GM12892 (cell line): ENCODE measurements at regions not wholly inside any gene's neighbourhood (a gene's known extent, or its start where the extent isn't known, plus 50 kb on each side); places are given as distances from the start of the nearest gene placed in this dataset.

Experiments
- DNase-seq: peaks from one replicate; pipeline ENCODE4 v3.0.0; 2011; ENCODE audit not compliant: insufficient read length
- FAIRE-seq: peaks from 2 replicates; lab custom pipeline; 2011; peaks lifted over from hg19 to GRCh38; lab: Jason Lieb, UNC
- POLR2A ChIP-seq: IDR thresholded peaks from 2 replicates; pipeline ENCODE4 v1.6.1; 2011; ENCODE audit warnings: low read depth, low read length, control low read depth
- POLR2AphosphoS5 ChIP-seq: IDR thresholded peaks from 2 replicates; pipeline ENCODE4 v1.6.1; 2011; ENCODE audit warnings: low read depth, low read length, control low read depth
- TAF1 ChIP-seq: IDR thresholded peaks from 2 replicates; pipeline ENCODE4 v1.6.1; 2011; ENCODE audit warnings: low read depth, mild to moderate bottlenecking, control low read depth, low read length, borderline replicate concordance

GRCh38 chr2:58585233-58585632 is 344.1 kb upstream of the FANCL start:
- TF ChIP-seq POLR2A = no peak
- TF ChIP-seq TAF1 = no peak
- TF ChIP-seq POLR2AphosphoS5 = no peak
- FAIRE-seq (no peak), DNase-seq (no peak)

GRCh38 chr2:58584606-58585118 is 343.5 kb upstream of the FANCL start:
- TF ChIP-seq POLR2AphosphoS5 = no peak
- TF ChIP-seq POLR2A = no peak
- no peak for TF ChIP-seq TAF1
- no peak for DNase-seq
- no peak for FAIRE-seq

DNA sequence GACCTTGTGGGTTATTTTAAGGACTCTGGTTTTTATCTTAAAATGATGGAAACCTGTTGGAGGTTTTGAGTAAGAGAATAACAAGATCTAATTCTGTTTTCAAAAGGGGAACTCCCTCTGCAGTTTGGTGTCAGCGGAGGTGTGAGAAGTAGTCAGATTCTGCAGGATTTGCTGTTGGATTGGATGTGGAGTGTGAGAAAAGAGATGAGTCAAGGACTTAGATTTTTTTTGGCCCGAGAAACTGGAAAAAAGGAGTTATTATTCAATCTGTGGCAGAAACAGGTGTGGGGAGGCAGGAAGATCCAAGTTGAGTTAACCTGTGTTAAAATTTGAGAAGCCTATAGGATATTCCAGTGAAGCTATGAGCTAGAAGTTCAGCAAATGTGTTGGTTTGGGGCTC is 337.2 kb upstream of the FANCL start:
- FAIRE-seq (no peak), DNase-seq (no peak)
- TF ChIP-seq POLR2AphosphoS5 (no peak), TAF1 (no peak), POLR2A (no peak)

DNA sequence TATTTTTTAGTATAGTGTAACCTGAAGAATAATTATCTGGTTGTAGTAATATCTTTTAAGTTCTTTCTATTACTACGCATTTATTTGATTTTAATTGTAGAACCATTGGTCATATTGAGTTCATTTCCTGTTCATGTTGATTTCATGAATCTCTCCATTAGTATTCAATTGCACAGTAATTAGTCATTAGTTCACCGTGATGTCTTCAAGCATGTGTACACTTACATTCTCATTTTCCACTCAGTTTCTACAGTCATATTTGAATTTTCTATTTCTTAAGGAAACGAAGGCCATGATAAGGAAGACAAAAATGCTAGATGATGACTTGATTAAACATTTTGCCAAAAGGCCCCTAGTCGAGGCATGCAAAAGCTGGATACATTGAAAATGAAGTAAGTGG is 333.7 kb upstream of the FANCL start:
- TF ChIP-seq POLR2A = no peak
- no peak for TF ChIP-seq POLR2AphosphoS5
- TF ChIP-seq TAF1 = no peak
- no peak for DNase-seq
- no peak for FAIRE-seq

DNA sequence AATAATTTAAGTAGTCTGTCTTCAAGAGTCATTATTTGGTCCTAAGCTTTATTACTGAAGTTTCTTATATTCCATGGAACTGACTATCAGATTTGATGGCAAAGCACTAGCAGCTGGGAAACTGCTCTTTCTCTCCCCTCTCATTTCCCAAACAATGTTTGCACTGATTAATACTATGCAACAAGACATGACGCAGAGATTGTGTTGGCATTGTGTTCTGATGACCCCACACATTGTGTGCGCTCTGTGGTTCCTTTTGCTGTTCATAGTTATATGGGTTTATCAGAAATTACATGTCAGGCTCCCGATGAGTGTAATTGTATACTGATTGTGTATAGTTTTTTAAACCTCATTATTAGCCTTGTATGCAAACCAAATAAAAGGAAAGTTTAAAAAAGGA is 331.6 kb upstream of the FANCL start:
- TF ChIP-seq POLR2A (no peak), TAF1 (no peak), POLR2AphosphoS5 (no peak)
- DNase-seq (no peak), FAIRE-seq (no peak)

GRCh38 chr2:58571181-58571852 is 330.2 kb upstream of the FANCL start:
- TF ChIP-seq TAF1 = no peak
- TF ChIP-seq POLR2A = no peak
- no peak for TF ChIP-seq POLR2AphosphoS5
- peak; percentile 71 for FAIRE-seq
- DNase-seq = no peak

- DNase-seq (no peak), FAIRE-seq (no peak)
- TF ChIP-seq POLR2AphosphoS5 (no peak), TAF1 (no peak), POLR2A (no peak)
Observed at GRCh38 chr2:58569475-58570185, 328.5 kb upstream of the FANCL start.

DNA sequence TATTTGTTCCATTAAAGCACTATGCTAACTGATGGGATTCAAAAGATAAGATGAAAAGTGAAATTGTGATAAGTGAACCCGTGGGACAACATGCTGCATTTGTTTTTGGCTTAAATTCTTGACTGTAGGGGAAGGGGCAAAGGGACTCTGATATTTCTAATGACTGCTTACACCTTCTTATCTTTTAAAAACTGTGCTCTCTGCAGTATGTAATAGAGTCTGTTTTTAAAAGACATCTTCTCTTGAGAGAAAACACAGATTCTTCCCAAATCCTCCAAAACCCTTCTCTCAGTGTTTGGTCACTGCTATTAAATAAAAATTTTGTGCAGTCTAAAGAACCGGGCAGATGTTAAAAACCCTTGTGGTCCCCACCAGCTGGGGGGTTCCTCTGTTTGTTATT is 327.8 kb upstream of the FANCL start:
- FAIRE-seq (no peak), DNase-seq (no peak)
- TF ChIP-seq POLR2AphosphoS5 = no peak
- no peak for TF ChIP-seq TAF1
- no peak for TF ChIP-seq POLR2A

- FAIRE-seq = no peak
- TF ChIP-seq TAF1 (no peak), POLR2A (no peak), POLR2AphosphoS5 (no peak)
- no peak for DNase-seq
Observed at GRCh38 chr2:58562276-58562675, 321.2 kb upstream of the FANCL start.

GRCh38 chr2:58560531-58560930 is 319.4 kb upstream of the FANCL start:
- DNase-seq = no peak
- TF ChIP-seq TAF1 (no peak), POLR2AphosphoS5 (no peak), POLR2A (no peak)
- no peak for FAIRE-seq

DNA sequence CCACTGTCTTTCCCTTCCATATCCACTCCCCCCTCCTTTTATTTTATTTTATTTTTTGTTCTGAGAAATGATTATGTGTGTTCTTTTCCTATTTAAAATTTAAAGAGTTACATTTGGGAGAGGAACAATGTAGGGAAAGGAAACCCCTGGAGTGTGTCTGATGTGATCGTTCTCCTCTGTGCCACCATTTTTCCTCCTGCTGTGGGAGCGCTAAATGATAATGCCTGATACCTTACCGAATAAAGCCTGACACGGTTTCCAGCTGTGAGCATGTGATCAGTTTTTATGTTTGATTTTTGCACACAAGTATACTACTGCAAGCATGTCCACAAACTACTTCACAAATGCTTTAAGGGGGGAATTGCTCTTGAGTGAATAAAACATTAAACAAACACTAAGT is 317.8 kb upstream of the FANCL start:
- DNase-seq = no peak

More for the DNA sequence above, 317.8 kb upstream of the FANCL start:
- FAIRE-seq = no peak
- TF ChIP-seq POLR2A = no peak
- no peak for TF ChIP-seq TAF1
- TF ChIP-seq POLR2AphosphoS5 = no peak
